GM12865 (cell line): ENCODE measurements at regions not wholly inside any gene's neighbourhood (a gene's known extent, or its start where the extent isn't known, plus 50 kb on each side); places are given as distances from the start of the nearest gene placed in this dataset.

Experiments used
- DNase-seq: peaks from one replicate; pipeline ENCODE4 v3.0.0; 2010; ENCODE audit warnings: low read depth
- H3K4me3 ChIP-seq: 2 replicates; pipeline ENCODE4 v1.5.1; 2011; ENCODE audit warnings: mild to moderate bottlenecking, low read depth, low read length, control low read depth
- CTCF ChIP-seq: IDR thresholded peaks from 2 replicates; pipeline ENCODE4 v1.5.1; 2011; ENCODE audit warnings: low read length, control low read depth, low read depth, inconsistent platforms; ENCODE audit not compliant: insufficient read depth; ENCODE audit errors: missing control alignments

- TF ChIP-seq CTCF, result no peak
- no peak for DNase-seq
- no peak overlapping the region for H3K4me3 ChIP-seq
Measured at GRCh38 chr14:89013698-89014568, 189.5 kb downstream of the TTC8 start.

- no peak for TF ChIP-seq CTCF
- DNase-seq, result no peak
- no peak overlapping the region for H3K4me3 ChIP-seq
Measured at GRCh38 chr14:89014569-89014850, 190.1 kb downstream of the TTC8 start.

- TF ChIP-seq CTCF, result no peak
- no peak overlapping the region for H3K4me3 ChIP-seq
- DNase-seq, result no peak
Measured at GRCh38 chr14:89015016-89015415, 190.6 kb downstream of the TTC8 start.

- no peak overlapping the region for H3K4me3 ChIP-seq
- TF ChIP-seq CTCF, result no peak
- DNase-seq, result no peak
Measured at GRCh38 chr14:89017417-89017816, 193.0 kb downstream of the TTC8 start.

- no peak overlapping the region for H3K4me3 ChIP-seq
- no peak for DNase-seq
- no peak for TF ChIP-seq CTCF
Measured at GRCh38 chr14:89022274-89022673, 197.8 kb downstream of the TTC8 start.

- no peak for TF ChIP-seq CTCF
- H3K4me3 ChIP-seq, result no peak overlapping the region
- DNase-seq, result no peak
Measured at GRCh38 chr14:89024691-89025090, 200.2 kb downstream of the TTC8 start.
